ENCODE measurements at regions not wholly inside any gene's neighbourhood (a gene's known extent, or its start where the extent isn't known, plus 50 kb on each side); places are given as distances from the start of the nearest gene placed in this dataset.

GRCh38 chr3:13199899-13200451, 126.7 kb upstream of the IQSEC1 start:
- Histone ChIP-seq H3K27me3 (peaks cover 0 to 1% of the 10 kb centered on the region in 2 donors), H3K9me3 (no peaks in the 10 kb centered on the region), H3K4me3 (no peak overlapping the region), H3K27ac (no peak overlapping the region), H3K4me1 (no peaks in the 10 kb centered on the region), H3K36me3 (no peaks in the 10 kb centered on the region)
- no peak for TF ChIP-seq POLR2A (IDR thresholded peaks at IDR 0.05)
- TF ChIP-seq CTCF (IDR thresholded peaks at IDR 0.05), result no peak
- no peak for DNase-seq
- intact Hi-C loops (cut with DNase I; ENCODE audit: low total_unique reads), result no loop called here

GRCh38 chr3:13199006-13199776, 126.0 kb upstream of the IQSEC1 start:
- no peak for DNase-seq
- intact Hi-C loops (cut with DNase I; ENCODE audit: low total_unique reads), result no loop called here

DNA sequence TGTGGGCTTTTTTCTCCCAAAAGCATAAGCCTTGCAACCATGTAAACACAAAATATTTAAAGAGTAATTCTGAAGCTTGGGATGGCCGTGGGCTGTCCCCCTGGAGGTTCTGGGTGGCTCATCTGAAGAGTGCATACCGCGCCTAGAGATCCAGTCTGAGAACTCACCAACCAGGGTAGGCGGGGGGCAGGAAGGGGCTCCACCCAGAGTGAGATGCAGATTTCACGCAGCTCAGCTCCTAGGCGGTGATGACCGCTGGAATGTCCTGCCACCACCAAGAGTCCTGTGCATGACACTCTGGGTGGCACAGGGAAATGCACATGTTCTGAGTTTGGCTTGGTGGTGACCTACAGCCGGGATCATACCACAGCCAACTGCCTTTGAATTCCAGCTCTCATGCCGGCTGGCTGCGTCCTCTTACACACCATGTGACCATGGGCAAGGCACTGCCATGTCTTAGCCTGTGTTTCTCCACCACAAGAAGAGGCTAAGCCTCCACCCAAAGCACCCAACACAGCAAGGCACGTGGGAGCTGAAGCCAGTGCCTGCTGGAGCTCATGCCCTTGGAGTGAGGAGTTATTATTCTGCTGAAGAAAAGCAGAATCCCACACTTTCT, 125.1 kb upstream of the IQSEC1 start:
- intact Hi-C loops (cut with DNase I; ENCODE audit: low total_unique reads), result no loop called here
- TF ChIP-seq POLR2A (IDR thresholded peaks at IDR 0.05) (no peak), CTCF (IDR thresholded peaks at IDR 0.05) (no peak)
- Histone ChIP-seq H3K27ac (no peak overlapping the region), H3K9me3 (no peaks in the 10 kb centered on the region), H3K4me1 (no peaks in the 10 kb centered on the region), H3K36me3 (no peaks in the 10 kb centered on the region), H3K4me3 (no peak overlapping the region), H3K27me3 (no peaks in the 10 kb centered on the region)
- no peak for DNase-seq

More at GRCh38 chr3:13199006-13199776, 126.0 kb upstream of the IQSEC1 start:
- Histone ChIP-seq H3K9me3 (no peaks in the 10 kb centered on the region), H3K27ac (no peak overlapping the region), H3K4me3 (no peak overlapping the region), H3K27me3 (no peaks in the 10 kb centered on the region), H3K36me3 (no peaks in the 10 kb centered on the region), H3K4me1 (no peaks in the 10 kb centered on the region)
- TF ChIP-seq POLR2A (IDR thresholded peaks at IDR 0.05) (no peak), CTCF (IDR thresholded peaks at IDR 0.05) (no peak)

- intact Hi-C loops (cut with DNase I; ENCODE audit: low total_unique reads), result no loop called here
- Histone ChIP-seq H3K4me3 (no peak overlapping the region), H3K27ac (no peak overlapping the region), H3K4me1 (no peaks in the 10 kb centered on the region), H3K36me3 (no peaks in the 10 kb centered on the region), H3K9me3 (no peaks in the 10 kb centered on the region), H3K27me3 (no peaks in the 10 kb centered on the region)
- DNase-seq, result no peak
- no peak for TF ChIP-seq POLR2A (IDR thresholded peaks at IDR 0.05)
- no peak for TF ChIP-seq CTCF (IDR thresholded peaks at IDR 0.05)
These were observed 124.6 kb upstream of the IQSEC1 start for GRCh38 chr3:13197795-13198194.

GRCh38 chr3:13197281-13197680, 124.1 kb upstream of the IQSEC1 start:
- no peak for DNase-seq
- Histone ChIP-seq H3K27me3 (no peaks in the 10 kb centered on the region), H3K4me3 (no peak overlapping the region), H3K27ac (no peak overlapping the region), H3K4me1 (no peaks in the 10 kb centered on the region), H3K9me3 (no peaks in the 10 kb centered on the region), H3K36me3 (no peaks in the 10 kb centered on the region)
- TF ChIP-seq CTCF (IDR thresholded peaks at IDR 0.05), result no peak
- no peak for TF ChIP-seq POLR2A (IDR thresholded peaks at IDR 0.05)
- intact Hi-C loops (cut with DNase I; ENCODE audit: low total_unique reads), result no loop called here

Measured in uterus (tissue), 3 donors.